ENCODE measurements at regions not wholly inside any gene's neighbourhood (a gene's known extent, or its start where the extent isn't known, plus 50 kb on each side); places are given as distances from the start of the nearest gene placed in this dataset.

DNA sequence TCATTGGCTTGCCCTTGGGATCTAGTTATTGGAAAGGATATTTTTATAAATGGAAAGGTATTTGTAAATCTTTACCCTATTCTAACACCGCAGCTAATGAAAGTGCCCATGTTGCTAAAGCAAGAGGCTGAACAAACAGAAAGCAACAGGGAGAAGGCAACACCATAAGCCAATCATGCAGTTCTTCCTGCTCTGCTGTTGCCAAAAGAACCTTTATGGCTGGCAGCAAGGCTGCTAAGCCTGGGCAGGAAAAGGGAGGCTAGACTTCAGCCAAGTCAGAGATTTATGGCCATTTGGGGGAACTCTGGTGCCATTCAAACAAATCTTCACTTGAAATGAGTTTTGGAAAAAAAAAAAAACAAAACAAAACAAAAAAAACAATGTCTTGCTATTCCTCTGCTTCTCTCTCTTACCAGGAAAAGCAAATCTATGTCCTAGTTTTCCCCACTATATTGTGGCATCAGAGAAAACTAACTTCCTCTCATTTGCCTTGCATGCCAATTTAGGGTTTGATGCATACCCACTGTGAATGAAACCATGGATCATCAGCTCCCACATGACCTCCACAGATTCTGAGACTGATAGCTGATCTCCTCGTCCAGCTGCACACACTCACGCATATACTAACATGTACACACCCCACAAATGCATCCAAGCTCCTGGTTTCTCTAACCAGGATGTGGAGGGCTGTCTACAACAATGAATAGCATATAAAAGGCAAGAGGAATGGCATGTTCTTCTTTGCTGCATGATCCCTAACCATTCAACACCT lies 179.3 kb downstream of the C1D start:
- H3K9me3 ChIP-seq (ENCODE audit: control insufficient read depth in 2 of 2, low read length in 2 of 2): no peaks in the 10 kb centered on the region
- no peaks in the 10 kb centered on the region for H3K36me3 ChIP-seq (ENCODE audit: control insufficient read depth in 2 of 2, insufficient read depth in 2 of 2, low read length in 2 of 2)
- no peak overlapping the region for H3K27ac ChIP-seq (ENCODE audit: low read length)
- H3K27me3 ChIP-seq (ENCODE audit: control insufficient read depth in 1 of 2, insufficient read depth in 2 of 2, low read length in 2 of 2): no peaks in the 10 kb centered on the region
- H3K9ac ChIP-seq (ENCODE audit: low read length in 2 of 2): no peak overlapping the region
- H3K4me3 ChIP-seq (ENCODE audit: low read length in 2 of 2): no peak overlapping the region
- no peaks in the 10 kb centered on the region for H3K4me1 ChIP-seq (ENCODE audit: control insufficient read depth, insufficient read depth, low read length)

- Histone ChIP-seq H3K9me3 (ENCODE audit: control insufficient read depth in 2 of 2, low read length in 2 of 2) (no peaks in the 10 kb centered on the region), H3K4me3 (ENCODE audit: low read length in 2 of 2) (no peak overlapping the region), H3K4me1 (ENCODE audit: control insufficient read depth, insufficient read depth, low read length) (no peaks in the 10 kb centered on the region), H3K27me3 (ENCODE audit: control insufficient read depth in 1 of 2, insufficient read depth in 2 of 2, low read length in 2 of 2) (no peaks in the 10 kb centered on the region), H3K36me3 (ENCODE audit: control insufficient read depth in 2 of 2, insufficient read depth in 2 of 2, low read length in 2 of 2) (no peaks in the 10 kb centered on the region), H3K9ac (ENCODE audit: low read length in 2 of 2) (no peak overlapping the region), H3K27ac (ENCODE audit: low read length) (no peak overlapping the region)
These were observed 174.3 kb downstream of the C1D start for GRCh38 chr2:67888351-67889005.

DNA sequence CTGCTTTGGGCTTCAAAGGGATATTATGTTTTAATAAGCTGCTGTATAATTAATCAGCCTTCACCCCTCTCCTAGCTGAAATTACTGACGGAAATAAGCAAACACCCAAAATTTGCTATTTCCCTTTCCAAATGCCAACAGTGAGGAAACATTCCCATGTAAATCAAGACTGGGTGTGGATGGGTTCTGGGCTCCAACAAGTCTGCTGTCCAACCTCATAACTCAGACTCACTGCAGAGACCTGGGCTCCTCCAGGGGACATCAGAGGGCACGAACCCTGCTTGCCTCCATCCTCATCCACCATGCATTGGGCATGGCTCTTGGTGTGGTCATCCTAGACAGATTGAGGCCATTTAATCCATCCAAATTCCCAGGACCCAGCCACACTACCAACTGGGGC lies 173.7 kb downstream of the C1D start:
- Histone ChIP-seq H3K27me3 (ENCODE audit: control insufficient read depth in 1 of 2, insufficient read depth in 2 of 2, low read length in 2 of 2) (no peaks in the 10 kb centered on the region), H3K36me3 (ENCODE audit: control insufficient read depth in 2 of 2, insufficient read depth in 2 of 2, low read length in 2 of 2) (no peaks in the 10 kb centered on the region), H3K4me1 (ENCODE audit: control insufficient read depth, insufficient read depth, low read length) (no peaks in the 10 kb centered on the region), H3K27ac (ENCODE audit: low read length) (no peak overlapping the region), H3K9me3 (ENCODE audit: control insufficient read depth in 2 of 2, low read length in 2 of 2) (no peaks in the 10 kb centered on the region), H3K4me3 (ENCODE audit: low read length in 2 of 2) (no peak overlapping the region), H3K9ac (ENCODE audit: low read length in 2 of 2) (no peak overlapping the region)

- no peaks in the 10 kb centered on the region for H3K9me3 ChIP-seq (ENCODE audit: control insufficient read depth in 2 of 2, low read length in 2 of 2)
- no peak overlapping the region for H3K9ac ChIP-seq (ENCODE audit: low read length in 2 of 2)
- no peak overlapping the region for H3K4me3 ChIP-seq (ENCODE audit: low read length in 2 of 2)
- H3K27me3 ChIP-seq (ENCODE audit: control insufficient read depth in 1 of 2, insufficient read depth in 2 of 2, low read length in 2 of 2): no peaks in the 10 kb centered on the region
- H3K4me1 ChIP-seq (ENCODE audit: control insufficient read depth, insufficient read depth, low read length): no peaks in the 10 kb centered on the region
- no peaks in the 10 kb centered on the region for H3K36me3 ChIP-seq (ENCODE audit: control insufficient read depth in 2 of 2, insufficient read depth in 2 of 2, low read length in 2 of 2)
- no peak overlapping the region for H3K27ac ChIP-seq (ENCODE audit: low read length)
These were observed 171.2 kb downstream of the C1D start for GRCh38 chr2:67891642-67892041.

DNA sequence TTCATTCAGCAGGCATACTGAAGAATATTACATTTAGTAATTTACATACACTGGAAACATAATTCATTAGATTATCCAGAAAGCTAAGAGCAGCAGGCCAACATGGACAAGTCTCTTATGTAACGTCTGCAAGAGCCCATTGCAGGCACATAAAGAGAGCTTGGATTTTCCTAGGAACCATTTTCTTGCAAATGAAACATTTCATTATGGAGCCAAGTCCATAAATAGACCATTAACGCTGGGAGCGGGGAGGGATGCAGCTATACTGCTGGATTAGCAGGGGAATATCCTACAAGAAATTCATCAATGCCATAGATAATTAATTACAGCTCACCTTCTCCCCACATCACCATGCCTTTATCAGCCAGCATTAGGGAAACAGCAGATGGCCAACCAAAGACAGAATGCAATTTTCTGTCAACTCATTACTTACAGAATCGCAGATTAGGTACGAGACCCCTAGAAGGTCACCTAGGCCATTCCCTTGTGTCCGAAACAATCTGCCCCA lies 170.4 kb downstream of the C1D start:
- Histone ChIP-seq H3K4me1 (ENCODE audit: control insufficient read depth, insufficient read depth, low read length) (no peaks in the 10 kb centered on the region), H3K36me3 (ENCODE audit: control insufficient read depth in 2 of 2, insufficient read depth in 2 of 2, low read length in 2 of 2) (no peaks in the 10 kb centered on the region), H3K27ac (ENCODE audit: low read length) (no peak overlapping the region), H3K9ac (ENCODE audit: low read length in 2 of 2) (no peak overlapping the region), H3K27me3 (ENCODE audit: control insufficient read depth in 1 of 2, insufficient read depth in 2 of 2, low read length in 2 of 2) (no peaks in the 10 kb centered on the region), H3K9me3 (ENCODE audit: control insufficient read depth in 2 of 2, low read length in 2 of 2) (no peaks in the 10 kb centered on the region), H3K4me3 (ENCODE audit: low read length in 2 of 2) (no peak overlapping the region)

GRCh38 chr2:67895227-67895941 lies 167.4 kb downstream of the C1D start:
- no peaks in the 10 kb centered on the region for H3K4me1 ChIP-seq (ENCODE audit: control insufficient read depth, insufficient read depth, low read length)
- H3K27me3 ChIP-seq (ENCODE audit: control insufficient read depth in 1 of 2, insufficient read depth in 2 of 2, low read length in 2 of 2): no peaks in the 10 kb centered on the region
- H3K4me3 ChIP-seq (ENCODE audit: low read length in 2 of 2): no peak overlapping the region
- no peaks in the 10 kb centered on the region for H3K9me3 ChIP-seq (ENCODE audit: control insufficient read depth in 2 of 2, low read length in 2 of 2)
- H3K36me3 ChIP-seq (ENCODE audit: control insufficient read depth in 2 of 2, insufficient read depth in 2 of 2, low read length in 2 of 2): no peaks in the 10 kb centered on the region
- H3K9ac ChIP-seq (ENCODE audit: low read length in 2 of 2): no peak overlapping the region
- H3K27ac ChIP-seq (ENCODE audit: low read length): no peak overlapping the region

DNA sequence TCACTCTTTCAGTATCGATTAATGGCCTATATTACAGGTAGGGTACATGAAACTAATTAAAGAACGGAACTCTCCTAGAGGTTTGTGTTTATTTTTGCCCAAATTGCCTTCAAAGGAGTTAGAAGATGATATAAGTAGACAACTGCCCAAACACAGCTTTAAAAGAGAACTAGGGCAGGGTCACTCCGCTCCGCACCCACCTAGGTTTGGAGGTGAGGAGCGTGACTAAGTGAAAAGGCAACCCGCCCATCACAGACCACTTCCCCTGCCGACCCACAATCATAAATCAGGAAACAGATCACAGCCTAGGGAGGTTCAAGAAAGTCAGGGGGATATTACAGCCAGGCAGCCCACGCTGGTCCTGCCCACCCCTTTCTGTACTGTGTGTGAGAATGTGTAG lies 166.7 kb downstream of the C1D start:
- Histone ChIP-seq H3K9me3 (ENCODE audit: control insufficient read depth in 2 of 2, low read length in 2 of 2) (peaks cover 0 to 6% of the 10 kb centered on the region in 2 donors), H3K27ac (ENCODE audit: low read length) (no peak overlapping the region), H3K9ac (ENCODE audit: low read length in 2 of 2) (no peak overlapping the region), H3K27me3 (ENCODE audit: control insufficient read depth in 1 of 2, insufficient read depth in 2 of 2, low read length in 2 of 2) (no peaks in the 10 kb centered on the region), H3K4me1 (ENCODE audit: control insufficient read depth, insufficient read depth, low read length) (no peaks in the 10 kb centered on the region), H3K36me3 (ENCODE audit: control insufficient read depth in 2 of 2, insufficient read depth in 2 of 2, low read length in 2 of 2) (no peaks in the 10 kb centered on the region), H3K4me3 (ENCODE audit: low read length in 2 of 2) (no peak overlapping the region)

DNA sequence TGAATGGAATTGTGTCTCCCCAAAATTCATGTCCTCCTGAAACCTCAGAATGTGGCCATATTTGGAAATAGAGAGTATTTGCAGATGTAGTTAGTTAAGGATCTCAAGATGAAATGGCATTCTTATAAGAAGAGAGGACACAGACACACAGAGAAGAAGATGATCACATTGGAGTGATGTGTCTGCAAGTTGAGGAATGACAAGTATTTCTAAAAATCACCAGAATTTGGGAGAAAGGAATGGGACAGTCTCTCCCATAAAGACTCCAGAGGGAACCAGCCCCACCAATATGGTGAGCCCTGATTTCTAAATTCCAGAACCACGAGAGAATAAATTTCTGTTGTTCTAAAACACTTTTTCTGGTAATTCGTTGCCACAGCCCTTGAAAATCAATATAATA lies 166.3 kb downstream of the C1D start:
- Histone ChIP-seq H3K4me3 (ENCODE audit: low read length in 2 of 2) (no peak overlapping the region), H3K9ac (ENCODE audit: low read length in 2 of 2) (no peak overlapping the region), H3K9me3 (ENCODE audit: control insufficient read depth in 2 of 2, low read length in 2 of 2) (peaks cover 0 to 7% of the 10 kb centered on the region in 2 donors), H3K27ac (ENCODE audit: low read length) (no peak overlapping the region), H3K4me1 (ENCODE audit: control insufficient read depth, insufficient read depth, low read length) (no peaks in the 10 kb centered on the region), H3K27me3 (ENCODE audit: control insufficient read depth in 1 of 2, insufficient read depth in 2 of 2, low read length in 2 of 2) (no peaks in the 10 kb centered on the region), H3K36me3 (ENCODE audit: control insufficient read depth in 2 of 2, insufficient read depth in 2 of 2, low read length in 2 of 2) (no peaks in the 10 kb centered on the region)

- Histone ChIP-seq H3K27ac (ENCODE audit: low read length) (no peak overlapping the region), H3K27me3 (ENCODE audit: control insufficient read depth in 1 of 2, insufficient read depth in 2 of 2, low read length in 2 of 2) (no peaks in the 10 kb centered on the region), H3K36me3 (ENCODE audit: control insufficient read depth in 2 of 2, insufficient read depth in 2 of 2, low read length in 2 of 2) (no peaks in the 10 kb centered on the region), H3K4me1 (ENCODE audit: control insufficient read depth, insufficient read depth, low read length) (no peaks in the 10 kb centered on the region), H3K9ac (ENCODE audit: low read length in 2 of 2) (no peak overlapping the region), H3K4me3 (ENCODE audit: low read length in 2 of 2) (no peak overlapping the region), H3K9me3 (ENCODE audit: control insufficient read depth in 2 of 2, low read length in 2 of 2) (peaks cover 0 to 7% of the 10 kb centered on the region in 2 donors)
These were observed 164.2 kb downstream of the C1D start for GRCh38 chr2:67898595-67898994.

DNA sequence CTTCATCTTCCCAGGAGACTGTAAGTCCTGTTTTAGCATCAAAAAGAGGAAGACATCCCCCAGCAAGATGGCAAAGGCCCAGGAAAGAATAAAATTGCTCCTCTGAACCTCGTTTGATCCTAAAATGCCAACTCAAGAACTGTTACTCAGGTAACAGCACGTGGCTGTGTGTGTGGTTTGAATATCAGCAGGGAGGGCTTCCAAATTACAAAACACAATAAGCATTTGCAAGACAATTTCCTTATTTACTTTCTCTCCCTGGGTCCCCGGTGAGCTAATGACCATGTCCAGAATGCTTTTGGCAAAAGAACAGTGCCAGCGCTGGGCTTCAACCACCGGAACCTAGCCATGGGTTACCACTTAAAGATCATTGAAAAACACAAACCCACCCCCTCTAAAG lies 163.6 kb downstream of the C1D start:
- H3K27ac ChIP-seq (ENCODE audit: low read length): no peak overlapping the region
- H3K9ac ChIP-seq (ENCODE audit: low read length in 2 of 2): no peak overlapping the region
- peaks cover 0 to 7% of the 10 kb centered on the region in 2 donors for H3K9me3 ChIP-seq (ENCODE audit: control insufficient read depth in 2 of 2, low read length in 2 of 2)
- H3K4me3 ChIP-seq (ENCODE audit: low read length in 2 of 2): no peak overlapping the region
- no peaks in the 10 kb centered on the region for H3K27me3 ChIP-seq (ENCODE audit: control insufficient read depth in 1 of 2, insufficient read depth in 2 of 2, low read length in 2 of 2)
- no peaks in the 10 kb centered on the region for H3K4me1 ChIP-seq (ENCODE audit: control insufficient read depth, insufficient read depth, low read length)
- no peaks in the 10 kb centered on the region for H3K36me3 ChIP-seq (ENCODE audit: control insufficient read depth in 2 of 2, insufficient read depth in 2 of 2, low read length in 2 of 2)
